Mucosa of descending colon (tissue), 3 donors: ENCODE measurements at regions not wholly inside any gene's neighbourhood (a gene's known extent, or its start where the extent isn't known, plus 50 kb on each side); places are given as distances from the start of the nearest gene placed in this dataset.
A peak's percentile ranks its signal among the peaks of the same experiment; 100 is the strongest.

Experiments
- ATAC-seq: fragments of 200-7000 bp; cut with Tn5 transposase; one replicate; pipeline ENCODE4 v1.9.1; 2020; ENCODE audit warnings: mild to moderate bottlenecking, moderate library complexity
- DNase-seq, 3 donors: peaks; one replicate each; pipeline ENCODE4 v3.0.0-alpha.2; 2020
- H3K36me3 ChIP-seq: fragments of 200-600 bp; one replicate; pipeline ENCODE4 v1.8.0; 2021; ENCODE audit warnings: low read depth, mild to moderate bottlenecking
- H3K4me1 ChIP-seq: fragments of 200-600 bp; one replicate; pipeline ENCODE4 v1.8.0; 2021; ENCODE audit warnings: low read depth, mild to moderate bottlenecking
- H3K4me3 ChIP-seq: fragments of 200-600 bp; one replicate; pipeline ENCODE4 v1.8.0; 2021; ENCODE audit warnings: mild to moderate bottlenecking
- H3K9me3 ChIP-seq: fragments of 200-600 bp; one replicate; pipeline ENCODE4 v1.8.0; 2021; ENCODE audit warnings: mild to moderate bottlenecking
- intact Hi-C, 2 donors: fragments of 100-400 bp; cut with DNase I in 1 of 2; cut with micrococcal nuclease in 1 of 2; formaldehyde crosslinking; loops; one replicate each; pipeline versions ENCODE4 v1.11.0 to v1.11.1; 2022; cut with DNase I, micrococcal nuclease
- TF ChIP-seq, protein P1 (sequence below): fragments of 200-600 bp; IDR thresholded peaks from one replicate; pipeline ENCODE4 v1.8.0; 2022; ENCODE audit warnings: antibody characterized with exemption, mild to moderate bottlenecking
- donor health status: DM: no; HTN: no; CAD: no; lungs with moderate emphysema.
- donor health status: DM: no; HTN: no; CAD: no.
- donor health status: DM: no; HTN: yes; CAD: no.

DNA sequence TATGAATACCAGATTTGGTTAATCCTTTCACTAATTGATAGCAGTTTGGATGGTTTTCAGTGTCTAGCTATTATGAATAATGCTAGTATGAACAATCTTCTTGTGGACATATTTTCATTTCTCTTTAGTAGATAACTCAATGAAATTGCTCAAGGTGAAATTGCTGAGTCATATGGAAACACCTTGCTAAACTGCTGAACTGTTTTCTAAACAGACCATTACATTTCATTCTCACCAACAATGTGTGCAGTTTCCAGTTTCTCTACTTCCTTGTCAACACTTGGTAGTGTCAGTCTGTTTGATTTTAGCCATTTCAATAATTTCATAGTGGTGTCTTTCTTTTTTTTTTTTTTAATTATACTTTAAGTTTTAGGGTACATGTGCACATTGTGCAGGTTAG is 250.0 kb downstream of the HRH4 start:
- intact Hi-C loops = no loop called here
- TF ChIP-seq, protein P1, sequence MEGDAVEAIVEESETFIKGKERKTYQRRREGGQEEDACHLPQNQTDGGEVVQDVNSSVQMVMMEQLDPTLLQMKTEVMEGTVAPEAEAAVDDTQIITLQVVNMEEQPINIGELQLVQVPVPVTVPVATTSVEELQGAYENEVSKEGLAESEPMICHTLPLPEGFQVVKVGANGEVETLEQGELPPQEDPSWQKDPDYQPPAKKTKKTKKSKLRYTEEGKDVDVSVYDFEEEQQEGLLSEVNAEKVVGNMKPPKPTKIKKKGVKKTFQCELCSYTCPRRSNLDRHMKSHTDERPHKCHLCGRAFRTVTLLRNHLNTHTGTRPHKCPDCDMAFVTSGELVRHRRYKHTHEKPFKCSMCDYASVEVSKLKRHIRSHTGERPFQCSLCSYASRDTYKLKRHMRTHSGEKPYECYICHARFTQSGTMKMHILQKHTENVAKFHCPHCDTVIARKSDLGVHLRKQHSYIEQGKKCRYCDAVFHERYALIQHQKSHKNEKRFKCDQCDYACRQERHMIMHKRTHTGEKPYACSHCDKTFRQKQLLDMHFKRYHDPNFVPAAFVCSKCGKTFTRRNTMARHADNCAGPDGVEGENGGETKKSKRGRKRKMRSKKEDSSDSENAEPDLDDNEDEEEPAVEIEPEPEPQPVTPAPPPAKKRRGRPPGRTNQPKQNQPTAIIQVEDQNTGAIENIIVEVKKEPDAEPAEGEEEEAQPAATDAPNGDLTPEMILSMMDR = no peak
- ATAC-seq = no peak
- DNase-seq = no peak
- Histone ChIP-seq H3K36me3 (no peaks in the 10 kb centered on the region), H3K4me1 (no peaks in the 10 kb centered on the region), H3K4me3 (no peak overlapping the region), H3K9me3 (no peaks in the 10 kb centered on the region)

DNA sequence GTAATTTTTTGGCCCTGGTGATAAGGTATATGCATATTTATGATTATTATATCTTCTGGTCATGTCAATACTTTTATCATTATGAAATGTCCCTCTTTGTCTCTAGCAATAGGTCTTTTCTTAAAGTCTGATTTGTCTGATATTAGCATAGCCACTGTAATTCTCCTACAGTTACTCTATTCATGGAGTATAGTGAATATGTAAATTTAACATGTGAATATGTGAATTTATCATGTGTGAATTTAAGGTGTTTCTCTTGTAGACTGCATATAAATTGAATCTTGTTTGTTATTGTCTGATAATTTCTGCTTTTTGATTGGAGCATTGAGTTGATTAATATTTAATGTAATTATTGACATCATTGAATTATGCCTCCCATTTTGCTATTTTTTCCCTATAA is 259.4 kb downstream of the HRH4 start:
- no peaks in the 10 kb centered on the region for H3K36me3 ChIP-seq
- TF ChIP-seq, protein P1 = no peak
- H3K9me3 ChIP-seq = no peaks in the 10 kb centered on the region
- intact Hi-C loops = no loop called here
- no peak overlapping the region for H3K4me3 ChIP-seq
- no peaks in the 10 kb centered on the region for H3K4me1 ChIP-seq
- ATAC-seq (no peak), DNase-seq (no peak)

DNA sequence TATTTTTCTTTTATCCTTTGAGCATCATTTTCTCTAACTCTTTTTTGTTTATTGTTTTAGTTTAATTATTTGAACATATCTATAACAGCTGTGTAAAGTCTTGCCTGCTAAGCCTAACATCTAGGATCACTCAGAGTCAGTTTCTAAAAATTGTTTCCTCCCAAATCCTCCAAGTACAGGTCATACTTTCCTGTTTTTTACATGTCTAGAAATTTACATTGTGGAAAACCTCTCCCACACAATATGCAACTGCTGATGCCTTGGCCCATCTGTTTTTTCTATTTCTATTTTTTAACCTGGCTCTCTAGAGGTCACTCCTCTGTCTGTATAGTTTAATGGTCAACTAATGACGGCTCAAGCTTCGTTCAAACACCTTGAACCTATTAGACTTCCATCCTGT is 261.0 kb downstream of the HRH4 start:
- no peaks in the 10 kb centered on the region for H3K4me1 ChIP-seq
- no peaks in the 10 kb centered on the region for H3K36me3 ChIP-seq

DNA sequence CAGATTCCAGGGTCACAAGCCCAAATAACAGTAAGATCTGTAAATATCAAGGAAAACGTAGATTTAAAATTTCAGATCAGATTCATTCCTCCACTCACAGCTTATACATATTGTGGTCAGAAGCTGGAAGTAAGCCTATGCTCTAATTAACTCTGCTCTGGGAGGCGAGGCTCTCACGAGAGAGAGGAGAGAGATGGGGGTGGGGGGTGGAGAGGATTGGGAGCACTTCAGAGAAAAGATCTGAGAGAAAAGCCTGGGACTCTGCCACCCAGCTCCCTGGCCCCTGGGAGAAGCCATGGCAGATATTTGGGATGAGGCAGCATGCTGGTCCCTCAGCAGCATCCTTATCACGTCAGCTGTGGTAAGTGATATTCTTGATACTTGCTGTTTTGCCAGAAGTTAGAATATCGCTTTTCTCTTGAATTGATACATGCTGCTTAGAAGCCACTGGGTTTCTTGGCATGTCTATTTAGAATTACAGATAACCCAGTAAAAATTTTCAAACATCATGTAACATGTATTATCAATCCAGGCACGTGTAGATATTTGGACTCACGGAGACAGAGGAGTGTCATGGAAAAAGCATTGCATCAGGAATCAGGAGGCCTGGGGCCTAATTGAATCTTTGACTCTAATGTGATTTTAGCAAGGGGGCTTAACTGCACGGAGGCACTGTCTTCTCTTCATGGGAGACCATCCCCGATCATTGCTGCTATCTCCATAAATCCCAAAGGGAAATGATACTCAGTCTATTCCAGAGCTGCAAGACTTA is 265.4 kb downstream of the HRH4 start:
- DNase-seq (no peak), ATAC-seq (no peak)
- no peak overlapping the region for H3K4me3 ChIP-seq
- no peaks in the 10 kb centered on the region for H3K9me3 ChIP-seq
- TF ChIP-seq, protein P1 = no peak
- no peaks in the 10 kb centered on the region for H3K36me3 ChIP-seq
- no peaks in the 10 kb centered on the region for H3K4me1 ChIP-seq
- intact Hi-C loops = loop anchor here in 1 of 2 donors (5.0 kb wide), 2 partner anchors 124 to 239 kb away; no protein-coding TSS in a partner anchor

More for the DNA sequence above, 261.0 kb downstream of the HRH4 start:
- H3K4me3 ChIP-seq = no peak overlapping the region
- TF ChIP-seq, protein P1 = no peak
- ATAC-seq (no peak), DNase-seq (no peak)
- intact Hi-C loops = no loop called here
- no peaks in the 10 kb centered on the region for H3K9me3 ChIP-seq

DNA sequence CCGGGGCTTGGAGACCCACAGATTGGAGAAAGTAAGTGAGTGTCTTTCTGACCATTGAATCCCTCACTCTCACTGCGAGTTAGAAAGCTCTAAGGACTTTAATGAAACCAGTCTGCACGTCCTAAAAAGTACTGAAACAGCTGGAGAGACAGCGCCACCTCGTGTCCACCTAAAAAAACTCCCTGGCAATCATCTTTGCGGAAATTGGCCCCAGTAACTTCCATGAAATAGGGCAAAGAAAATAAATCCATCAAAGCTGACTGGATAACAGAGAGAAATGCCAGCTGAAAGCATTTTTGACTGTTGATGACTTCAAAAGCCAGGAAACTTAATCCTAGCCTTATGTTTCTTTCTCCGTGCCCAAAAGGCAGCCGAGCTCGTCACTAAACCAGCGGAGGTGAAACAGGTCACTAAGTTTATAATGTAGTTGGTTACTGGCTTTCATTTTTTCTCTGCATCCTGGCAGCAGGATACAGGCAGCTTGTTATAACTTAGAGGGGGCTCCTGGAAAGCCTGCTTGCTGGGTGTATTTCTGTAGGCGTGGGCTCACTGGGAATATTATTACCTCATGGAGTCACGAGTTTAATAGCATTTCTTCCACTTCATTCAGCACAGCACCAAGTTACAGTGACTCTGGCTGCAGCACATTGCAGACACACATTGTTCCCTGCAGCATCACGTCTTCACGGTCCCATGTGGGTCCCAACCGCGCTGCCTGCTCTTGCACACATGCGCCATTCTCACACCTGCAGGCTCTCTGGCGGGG is 266.5 kb downstream of the HRH4 start:
- TF ChIP-seq, protein P1 = peak; percentile 71
- no peak overlapping the region for H3K4me3 ChIP-seq

More for the DNA sequence above, 266.5 kb downstream of the HRH4 start:
- H3K9me3 ChIP-seq = no peaks in the 10 kb centered on the region
- no peaks in the 10 kb centered on the region for H3K36me3 ChIP-seq
- intact Hi-C loops = loop anchor here in 1 of 2 donors (5.0 kb wide), 2 partner anchors 125 to 240 kb away; no protein-coding TSS in a partner anchor
- peak in 2 of 3 donors; percentile 58 to 74 for DNase-seq
- ATAC-seq = peak; percentile 74
- peaks cover 6% of the 10 kb centered on the region for H3K4me1 ChIP-seq
